GM12872 (cell line): ENCODE measurements at regions not wholly inside any gene's neighbourhood (a gene's known extent, or its start where the extent isn't known, plus 50 kb on each side); places are given as distances from the start of the nearest gene placed in this dataset.

Experiments
- TF ChIP-seq, protein P1 (sequence below): IDR thresholded peaks from 3 replicates; pipeline ENCODE4 v1.5.1; 2011; ENCODE audit warnings: low read depth, mild to moderate bottlenecking, low read length, moderate library complexity; ENCODE audit not compliant: insufficient read depth

DNA sequence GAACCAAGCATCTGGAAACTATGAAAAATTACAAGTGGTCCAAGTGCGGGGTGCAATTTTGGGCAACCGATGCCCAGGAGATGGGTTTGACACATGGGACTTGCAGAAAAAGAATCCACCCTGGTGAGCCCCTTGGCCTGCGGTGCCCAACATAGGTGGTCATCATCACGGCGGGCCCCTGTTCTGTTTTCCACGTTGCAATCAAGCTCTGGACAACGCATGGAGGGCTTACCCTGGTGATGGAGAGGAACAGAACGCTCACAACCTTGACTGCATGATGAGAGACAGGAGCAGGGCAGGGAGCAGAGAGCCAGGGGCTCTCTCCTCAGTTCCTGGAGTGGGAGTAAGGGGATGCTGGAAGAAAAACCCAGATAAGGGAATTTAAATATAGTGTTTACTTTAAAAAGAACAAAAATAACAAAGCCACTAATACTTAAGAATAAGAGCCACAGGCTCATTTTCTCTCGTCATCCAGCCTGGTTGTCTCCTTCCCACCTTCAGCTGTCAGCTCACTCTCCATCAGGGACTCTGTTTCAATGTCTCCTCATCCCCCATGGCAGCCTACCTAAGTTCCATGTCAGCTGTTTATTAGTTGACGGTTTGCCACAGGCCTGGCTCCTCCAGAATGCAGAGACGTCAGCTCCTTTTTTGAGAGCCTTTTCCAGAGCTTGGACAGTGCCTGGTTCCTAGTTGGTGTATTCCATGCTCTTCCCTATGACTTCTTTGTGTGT is 172.1 kb downstream of the GADD45G start:
- TF ChIP-seq, protein P1, sequence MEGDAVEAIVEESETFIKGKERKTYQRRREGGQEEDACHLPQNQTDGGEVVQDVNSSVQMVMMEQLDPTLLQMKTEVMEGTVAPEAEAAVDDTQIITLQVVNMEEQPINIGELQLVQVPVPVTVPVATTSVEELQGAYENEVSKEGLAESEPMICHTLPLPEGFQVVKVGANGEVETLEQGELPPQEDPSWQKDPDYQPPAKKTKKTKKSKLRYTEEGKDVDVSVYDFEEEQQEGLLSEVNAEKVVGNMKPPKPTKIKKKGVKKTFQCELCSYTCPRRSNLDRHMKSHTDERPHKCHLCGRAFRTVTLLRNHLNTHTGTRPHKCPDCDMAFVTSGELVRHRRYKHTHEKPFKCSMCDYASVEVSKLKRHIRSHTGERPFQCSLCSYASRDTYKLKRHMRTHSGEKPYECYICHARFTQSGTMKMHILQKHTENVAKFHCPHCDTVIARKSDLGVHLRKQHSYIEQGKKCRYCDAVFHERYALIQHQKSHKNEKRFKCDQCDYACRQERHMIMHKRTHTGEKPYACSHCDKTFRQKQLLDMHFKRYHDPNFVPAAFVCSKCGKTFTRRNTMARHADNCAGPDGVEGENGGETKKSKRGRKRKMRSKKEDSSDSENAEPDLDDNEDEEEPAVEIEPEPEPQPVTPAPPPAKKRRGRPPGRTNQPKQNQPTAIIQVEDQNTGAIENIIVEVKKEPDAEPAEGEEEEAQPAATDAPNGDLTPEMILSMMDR: no peak

DNA sequence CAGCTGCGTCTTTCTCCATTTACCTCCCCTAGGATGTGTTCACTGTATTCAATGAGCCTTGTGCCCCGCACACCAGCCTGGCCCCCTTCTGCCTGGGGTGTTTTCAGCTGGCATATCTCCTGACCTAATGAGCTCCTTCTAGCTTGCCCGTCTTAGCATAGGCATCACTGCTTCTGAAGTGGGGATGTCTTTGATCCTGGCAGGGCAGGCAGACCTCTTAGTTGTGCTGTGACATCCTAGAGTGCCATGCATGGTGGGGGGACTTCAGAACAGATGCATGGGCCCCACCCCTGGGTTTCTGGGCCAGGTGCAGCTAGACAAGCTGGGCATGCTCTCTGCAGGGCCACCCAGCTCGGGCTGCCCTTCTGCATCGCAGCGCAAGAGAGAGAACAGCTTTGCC is 172.7 kb downstream of the GADD45G start:
- TF ChIP-seq, protein P1: no peak

DNA sequence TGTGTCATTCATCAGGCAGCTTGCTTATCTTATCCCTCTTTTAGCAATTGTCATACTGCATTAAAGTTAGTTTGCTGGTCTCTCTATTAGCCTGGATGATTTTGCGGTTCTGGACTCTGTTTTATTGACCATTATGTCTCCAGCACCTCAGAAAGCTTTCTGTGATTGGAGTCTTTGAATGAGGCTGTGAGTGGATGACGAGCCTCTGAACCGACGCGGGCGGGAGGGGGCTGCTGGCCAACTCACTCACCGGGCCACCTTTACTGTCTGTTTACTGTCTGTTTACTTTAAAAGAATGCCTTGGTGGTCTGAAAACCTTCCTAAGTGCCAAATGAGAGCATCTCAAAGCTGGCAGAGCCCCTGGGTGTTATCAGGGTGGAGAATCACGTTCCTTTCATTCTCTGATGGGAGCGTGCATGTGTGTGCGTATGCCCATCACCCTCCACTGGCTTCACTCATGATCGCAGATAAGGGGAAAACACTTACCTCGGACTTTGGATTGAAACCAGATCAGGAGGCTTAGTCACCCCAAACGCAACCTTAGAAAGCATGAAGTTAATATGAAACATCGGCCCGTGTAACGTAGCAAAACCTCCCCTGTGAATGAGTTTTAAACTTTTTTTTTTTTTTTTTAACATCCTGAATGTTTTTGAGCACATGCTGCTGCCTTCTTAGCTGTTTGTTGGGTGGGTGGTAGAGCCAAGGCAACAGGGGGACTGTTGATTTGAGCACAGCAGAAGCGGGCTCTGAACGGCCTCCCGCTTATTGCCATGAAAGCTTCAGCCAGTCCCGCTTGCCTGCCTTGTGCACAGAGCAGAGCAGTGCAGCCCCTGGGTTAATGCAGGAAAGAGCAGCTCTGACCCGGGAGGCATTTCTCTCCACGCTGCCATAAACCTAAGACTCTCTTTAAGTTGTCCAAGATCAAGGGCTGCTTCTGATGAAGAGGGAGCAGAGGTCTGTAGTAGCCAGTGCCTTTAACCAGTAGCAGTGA is 173.6 kb downstream of the GADD45G start:
- TF ChIP-seq, protein P1: no peak

DNA sequence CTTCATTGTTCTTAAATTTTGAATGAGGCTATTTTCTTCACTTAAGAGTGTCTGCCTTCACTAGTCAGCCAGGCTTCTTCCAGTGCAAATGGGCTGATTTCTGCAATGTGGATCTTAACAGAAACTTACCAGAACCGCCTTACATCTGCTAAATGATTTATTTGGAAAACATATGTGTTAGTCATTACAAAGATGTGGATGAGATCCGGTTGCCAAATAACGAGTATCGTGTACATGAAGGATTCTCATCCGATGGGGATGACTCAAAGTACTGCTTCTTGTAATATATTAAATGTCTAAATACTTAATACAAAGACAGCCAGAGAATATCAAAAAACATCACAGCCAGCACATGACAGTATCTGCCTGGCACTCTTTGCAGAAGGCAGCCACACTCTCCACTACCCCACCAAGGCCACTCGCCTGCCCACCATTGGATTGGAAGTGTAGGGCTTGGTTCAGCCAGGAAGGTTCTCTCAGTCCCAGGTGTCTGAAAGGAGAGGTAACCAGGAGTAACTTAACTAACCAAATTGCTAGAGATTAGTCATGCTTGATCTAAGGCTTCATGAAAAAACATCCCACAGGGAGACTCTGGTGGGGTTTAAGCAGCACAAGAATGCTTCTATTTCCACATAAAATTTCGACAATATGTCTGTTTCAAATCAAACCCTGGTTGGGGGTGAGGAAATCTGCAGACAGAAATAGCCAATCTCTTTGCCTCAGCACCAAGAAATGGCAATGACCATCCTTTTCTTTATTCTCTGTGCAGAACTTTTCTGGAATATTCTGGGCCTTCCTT is 174.8 kb downstream of the GADD45G start:
- TF ChIP-seq, protein P1: no peak

DNA sequence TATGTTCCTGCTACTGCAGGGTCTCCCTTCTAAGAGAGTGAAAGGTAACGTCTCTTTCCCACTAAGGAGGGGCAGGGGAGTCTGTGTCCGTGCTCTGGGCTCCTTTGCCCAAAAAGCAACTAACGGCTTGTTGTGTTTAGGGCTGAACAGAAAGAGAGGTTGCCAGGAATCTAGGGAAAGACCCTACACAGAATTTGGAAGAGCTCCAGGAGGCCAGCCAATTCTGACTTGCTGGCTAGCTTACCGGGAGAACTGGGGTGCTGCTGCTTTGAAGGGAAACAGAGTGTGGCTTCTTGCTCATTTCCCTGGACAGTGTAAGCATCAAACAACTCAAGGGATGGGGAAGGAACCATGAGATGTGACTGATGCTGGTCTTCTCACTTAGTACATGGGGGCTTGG is 176.1 kb downstream of the GADD45G start:
- TF ChIP-seq, protein P1: no peak

DNA sequence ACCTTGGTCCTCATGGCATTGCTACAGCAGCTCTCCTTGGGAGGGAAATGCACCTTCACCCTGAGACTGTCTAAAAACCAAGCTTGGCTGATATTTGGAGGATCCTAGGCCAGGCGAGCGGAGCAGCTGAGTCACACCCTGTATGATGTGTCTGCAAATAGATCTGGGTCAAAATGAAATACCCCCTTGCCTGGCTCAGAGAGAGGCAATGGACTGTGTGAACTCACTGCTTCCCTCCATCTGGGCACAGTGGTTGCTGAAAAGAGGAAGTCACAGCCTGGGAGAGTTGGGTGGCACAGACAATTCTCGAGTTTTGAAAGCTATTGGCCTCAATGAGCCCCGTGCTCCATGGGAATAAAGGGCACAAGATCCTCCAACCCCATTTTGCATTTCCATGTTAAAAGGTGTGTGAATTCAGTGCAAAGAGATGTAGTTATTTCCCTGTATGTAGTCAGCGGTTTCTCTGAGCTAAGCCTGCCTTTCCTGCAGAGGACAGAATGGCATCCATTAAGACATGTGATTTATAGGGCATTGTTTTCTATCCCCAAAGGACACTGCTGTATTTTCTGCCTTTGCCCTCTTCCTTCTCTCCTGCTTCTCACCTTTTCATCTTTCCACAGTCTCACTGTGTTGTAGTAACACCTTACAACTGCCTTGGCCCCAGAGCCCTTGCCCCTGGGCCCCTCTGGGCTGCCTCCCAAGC is 177.2 kb downstream of the GADD45G start:
- TF ChIP-seq, protein P1: no peak

DNA sequence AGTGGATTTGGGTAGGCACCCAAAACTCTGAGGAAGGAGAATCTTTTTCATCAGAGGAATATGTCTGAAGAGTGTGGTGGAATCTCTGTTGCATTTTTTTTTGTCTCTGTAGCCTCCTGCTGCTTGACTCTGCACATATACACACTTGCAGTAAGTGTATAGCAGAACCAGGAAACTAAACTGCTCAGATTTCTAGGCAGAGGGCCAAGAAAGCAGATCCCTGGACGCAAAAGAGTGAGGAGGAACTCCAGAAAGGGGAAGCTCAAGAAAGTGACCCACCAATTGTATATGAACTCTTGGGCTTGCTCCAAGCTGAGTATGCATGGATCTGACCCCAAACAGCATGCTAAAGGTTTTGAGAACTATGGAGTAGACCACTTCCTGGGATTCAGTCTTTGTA is 181.8 kb downstream of the GADD45G start:
- TF ChIP-seq, protein P1: no peak
